Tibial nerve (tissue), 3 donors: ENCODE measurements at regions not wholly inside any gene's neighbourhood (a gene's known extent, or its start where the extent isn't known, plus 50 kb on each side); places are given as distances from the start of the nearest gene placed in this dataset.

Experiments
- EP300 ChIP-seq, 2 donors: sonication (generic); formaldehyde crosslinking; IDR thresholded peaks; one replicate each; pipeline ENCODE4 v1.6.1; 2017; ENCODE audit warnings: antibody characterized with exemption in 2 of 2, mild to moderate bottlenecking in 1 of 2
- POLR2A ChIP-seq, 2 donors: fragments of 450-650 bp; IDR thresholded peaks; one replicate each; pipeline ENCODE4 v1.6.1; 2017; ENCODE audit warnings: antibody characterized with exemption in 2 of 2, mild to moderate bottlenecking in 2 of 2, moderate library complexity in 2 of 2

GRCh38 chr21:20703112-20703767 lies 295.0 kb upstream of the NCAM2 start:
- no peak for TF ChIP-seq EP300 (IDR thresholded peaks at IDR 0.05)
- TF ChIP-seq POLR2A (IDR thresholded peaks at IDR 0.05) = no peak
